ENCODE measurements at regions not wholly inside any gene's neighbourhood (a gene's known extent, or its start where the extent isn't known, plus 50 kb on each side); places are given as distances from the start of the nearest gene placed in this dataset.

- DNase-seq: no peak
Observed at GRCh38 chr13:97139691-97140090, 82.4 kb upstream of the MBNL2 start.

GRCh38 chr13:97140131-97140530 lies 82.0 kb upstream of the MBNL2 start:
- no peak for DNase-seq

- DNase-seq: no peak
Observed at GRCh38 chr13:97140611-97141010, 81.5 kb upstream of the MBNL2 start.

- no peak for DNase-seq
Observed at GRCh38 chr13:97141097-97141496, 81.0 kb upstream of the MBNL2 start.

GRCh38 chr13:97141564-97142005 lies 80.5 kb upstream of the MBNL2 start:
- no peak for DNase-seq

GRCh38 chr13:97142452-97142851 lies 79.7 kb upstream of the MBNL2 start:
- no peak for DNase-seq

GRCh38 chr13:97145057-97145456 lies 77.1 kb upstream of the MBNL2 start:
- DNase-seq: no peak

- DNase-seq: no peak
Observed at GRCh38 chr13:97148894-97149293, 73.2 kb upstream of the MBNL2 start.

GRCh38 chr13:97160421-97160820 lies 61.7 kb upstream of the MBNL2 start:
- no peak for DNase-seq

GRCh38 chr13:97161582-97162231 lies 60.4 kb upstream of the MBNL2 start:
- no peak for DNase-seq

GRCh38 chr13:97165502-97166425 lies 56.4 kb upstream of the MBNL2 start:
- no peak for DNase-seq

GRCh38 chr13:97171136-97171535 lies 51.0 kb upstream of the MBNL2 start:
- DNase-seq: no peak

All from activated gamma-delta T cell (primary cell).